ENCODE measurements at regions not wholly inside any gene's neighbourhood (a gene's known extent, or its start where the extent isn't known, plus 50 kb on each side); places are given as distances from the start of the nearest gene placed in this dataset.
"Not testable (repeated sequence)": the region's sequence is repeated elsewhere in the genome, so short reads cannot be mapped to it uniquely, and the experiment has no call there.

DNA sequence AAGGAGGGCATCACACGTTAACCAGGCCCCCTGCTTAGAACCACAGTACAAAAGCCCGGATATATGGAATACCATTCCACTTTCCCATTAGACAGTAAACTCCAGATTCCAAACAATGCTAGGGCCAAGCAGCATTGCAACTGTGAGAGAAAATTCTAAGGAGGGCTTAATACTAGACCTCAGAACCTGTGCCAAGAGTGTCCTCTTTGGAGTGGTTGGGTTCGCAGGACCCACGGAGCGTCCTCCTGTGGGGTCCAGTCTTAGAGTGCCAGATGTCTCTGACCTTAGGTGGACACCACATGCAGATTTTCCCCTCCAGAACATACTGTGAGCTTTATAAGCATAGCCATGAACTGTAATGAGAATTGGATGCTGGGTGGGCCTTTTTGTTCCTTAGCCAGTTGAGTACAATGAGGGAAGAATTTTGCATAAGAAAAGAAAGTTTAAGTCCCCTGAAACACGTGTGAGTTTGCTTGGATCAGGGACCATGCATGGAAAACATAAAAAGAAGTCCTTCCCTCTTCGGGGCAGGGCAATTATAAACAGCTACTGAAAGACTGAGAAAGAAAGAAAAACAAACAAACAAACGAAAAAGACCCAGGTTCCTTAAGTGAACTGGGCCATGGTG, 325.7 kb downstream of the NEK10 start:
- TF ChIP-seq, protein P1, sequence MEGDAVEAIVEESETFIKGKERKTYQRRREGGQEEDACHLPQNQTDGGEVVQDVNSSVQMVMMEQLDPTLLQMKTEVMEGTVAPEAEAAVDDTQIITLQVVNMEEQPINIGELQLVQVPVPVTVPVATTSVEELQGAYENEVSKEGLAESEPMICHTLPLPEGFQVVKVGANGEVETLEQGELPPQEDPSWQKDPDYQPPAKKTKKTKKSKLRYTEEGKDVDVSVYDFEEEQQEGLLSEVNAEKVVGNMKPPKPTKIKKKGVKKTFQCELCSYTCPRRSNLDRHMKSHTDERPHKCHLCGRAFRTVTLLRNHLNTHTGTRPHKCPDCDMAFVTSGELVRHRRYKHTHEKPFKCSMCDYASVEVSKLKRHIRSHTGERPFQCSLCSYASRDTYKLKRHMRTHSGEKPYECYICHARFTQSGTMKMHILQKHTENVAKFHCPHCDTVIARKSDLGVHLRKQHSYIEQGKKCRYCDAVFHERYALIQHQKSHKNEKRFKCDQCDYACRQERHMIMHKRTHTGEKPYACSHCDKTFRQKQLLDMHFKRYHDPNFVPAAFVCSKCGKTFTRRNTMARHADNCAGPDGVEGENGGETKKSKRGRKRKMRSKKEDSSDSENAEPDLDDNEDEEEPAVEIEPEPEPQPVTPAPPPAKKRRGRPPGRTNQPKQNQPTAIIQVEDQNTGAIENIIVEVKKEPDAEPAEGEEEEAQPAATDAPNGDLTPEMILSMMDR (IDR thresholded peaks at IDR 0.05; ENCODE audit: insufficient read depth, low read depth, low read length, missing control alignments), result no peak
- DNase-seq (ENCODE audit: low read depth), result no peak
- H3K4me3 ChIP-seq (ENCODE audit: low read depth, low read length), result no peak overlapping the region

DNA sequence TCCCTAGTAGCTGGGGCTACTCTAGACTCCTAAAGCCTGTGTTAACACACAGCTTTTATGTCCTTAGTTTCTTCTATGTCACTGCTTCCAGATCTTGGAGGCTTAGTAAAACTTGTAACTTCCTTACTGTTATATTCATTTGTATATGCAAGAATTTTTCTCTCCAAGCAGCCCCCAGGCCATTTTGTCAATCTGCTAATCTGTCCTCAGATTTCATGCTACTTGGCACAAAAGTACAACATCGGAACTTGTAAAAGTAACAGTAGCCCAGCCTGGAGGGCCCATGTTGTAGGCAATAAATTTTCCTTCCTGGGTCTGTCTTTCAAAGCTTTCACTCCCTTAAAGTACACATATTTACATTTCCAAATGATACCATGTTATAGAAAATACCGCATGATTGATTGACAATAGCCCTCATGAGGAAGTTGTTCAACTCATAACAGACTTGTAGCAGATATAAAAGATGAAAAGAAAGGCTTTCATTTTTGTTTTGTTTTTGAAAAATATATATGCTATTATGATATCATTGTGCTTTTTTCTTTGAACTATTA, 324.2 kb downstream of the NEK10 start:
- H3K4me3 ChIP-seq (ENCODE audit: low read depth, low read length), result no peak overlapping the region
- no peak for DNase-seq (ENCODE audit: low read depth)
- TF ChIP-seq, protein P1 (IDR thresholded peaks at IDR 0.05; ENCODE audit: insufficient read depth, low read depth, low read length, missing control alignments), result no peak

DNA sequence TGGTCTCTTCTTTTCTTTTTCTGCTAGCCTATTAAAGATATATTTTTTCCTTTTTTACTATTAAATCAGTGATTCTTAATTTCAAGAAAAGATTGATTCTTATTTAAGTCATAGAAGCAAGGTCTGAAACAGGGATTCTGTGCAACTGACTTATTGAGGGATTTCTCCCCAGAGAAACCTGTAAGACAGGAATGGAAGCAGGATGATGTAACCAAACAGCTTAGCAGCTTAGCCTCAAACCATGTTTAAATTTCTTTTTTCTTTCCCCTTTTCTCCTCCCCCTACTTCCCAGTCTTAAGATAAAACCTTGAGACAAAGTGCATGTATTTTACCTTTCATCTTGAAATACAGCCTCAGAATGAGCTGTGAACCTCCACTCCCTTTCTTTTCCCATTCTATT, 322.8 kb downstream of the NEK10 start:
- TF ChIP-seq, protein P1 (IDR thresholded peaks at IDR 0.05; ENCODE audit: insufficient read depth, low read depth, low read length, missing control alignments), result no peak
- no peak overlapping the region for H3K4me3 ChIP-seq (ENCODE audit: low read depth, low read length)
- DNase-seq (ENCODE audit: low read depth), result no peak

DNA sequence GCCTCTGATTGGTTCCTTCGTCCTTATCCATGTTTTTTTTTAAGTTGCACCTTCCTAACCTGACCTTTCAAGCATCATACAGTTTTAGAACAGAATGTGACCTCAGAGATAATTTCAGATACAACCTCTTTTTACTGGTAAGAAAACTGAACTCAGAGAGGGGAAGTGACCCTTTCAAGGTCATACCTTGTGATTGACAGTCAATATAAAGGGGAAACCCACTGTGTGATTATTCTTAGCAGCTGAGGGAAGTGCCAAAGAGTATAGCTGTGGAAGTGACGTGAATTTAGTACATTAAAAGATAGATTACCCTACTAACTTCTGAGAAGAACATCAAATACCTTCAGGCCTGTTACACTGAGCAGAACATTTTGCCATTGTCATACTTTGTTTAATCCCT, 319.4 kb downstream of the NEK10 start:
- TF ChIP-seq, protein P1 (IDR thresholded peaks at IDR 0.05; ENCODE audit: insufficient read depth, low read depth, low read length, missing control alignments), result no peak
- no peak overlapping the region for H3K4me3 ChIP-seq (ENCODE audit: low read depth, low read length)
- DNase-seq (ENCODE audit: low read depth), result peak; percentile 1

DNA sequence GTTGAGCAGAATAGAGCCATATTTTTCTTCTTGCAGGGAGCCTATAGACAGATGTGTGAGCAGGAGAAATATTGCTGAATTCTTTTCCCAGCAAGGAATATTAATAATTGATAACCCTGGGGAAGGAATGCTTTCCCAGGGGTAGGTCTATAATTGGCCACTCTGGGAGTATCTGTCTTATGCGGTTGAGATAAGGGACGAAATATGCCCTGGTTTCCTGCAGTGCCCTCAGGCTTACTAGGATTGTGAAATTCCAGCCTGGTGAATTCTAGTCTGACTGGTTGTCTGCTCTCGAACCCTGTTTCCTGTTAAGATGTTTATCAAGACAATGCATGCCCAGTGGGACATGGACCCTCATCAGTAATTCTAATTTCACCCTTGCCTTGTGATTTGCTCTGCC, 317.7 kb downstream of the NEK10 start:
- DNase-seq (ENCODE audit: low read depth); H3K4me3 ChIP-seq (ENCODE audit: low read depth, low read length): not testable (repeated sequence)

DNA sequence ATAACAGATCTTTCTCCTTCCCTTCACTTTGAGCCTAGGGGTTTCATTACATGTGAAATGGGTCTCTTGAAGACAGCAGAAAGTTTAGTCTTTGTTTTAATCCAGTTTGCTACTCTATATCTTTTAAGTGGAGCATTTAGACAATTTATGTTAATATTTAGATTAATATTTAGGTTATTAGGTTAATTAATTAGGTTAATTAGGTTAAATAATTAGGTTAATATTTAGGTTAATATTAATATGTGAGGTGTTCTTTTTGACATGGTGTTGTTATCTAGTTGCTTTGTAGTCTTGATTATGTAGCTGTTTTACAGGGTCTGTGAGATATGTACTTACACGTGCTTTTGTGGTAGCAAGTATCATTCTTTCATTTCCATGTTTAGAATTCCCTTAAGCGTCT, 312.9 kb downstream of the NEK10 start:
- no peak overlapping the region for H3K4me3 ChIP-seq (ENCODE audit: low read depth, low read length)
- no peak for DNase-seq (ENCODE audit: low read depth)
- TF ChIP-seq, protein P1 (IDR thresholded peaks at IDR 0.05; ENCODE audit: insufficient read depth, low read depth, low read length, missing control alignments), result no peak

DNA sequence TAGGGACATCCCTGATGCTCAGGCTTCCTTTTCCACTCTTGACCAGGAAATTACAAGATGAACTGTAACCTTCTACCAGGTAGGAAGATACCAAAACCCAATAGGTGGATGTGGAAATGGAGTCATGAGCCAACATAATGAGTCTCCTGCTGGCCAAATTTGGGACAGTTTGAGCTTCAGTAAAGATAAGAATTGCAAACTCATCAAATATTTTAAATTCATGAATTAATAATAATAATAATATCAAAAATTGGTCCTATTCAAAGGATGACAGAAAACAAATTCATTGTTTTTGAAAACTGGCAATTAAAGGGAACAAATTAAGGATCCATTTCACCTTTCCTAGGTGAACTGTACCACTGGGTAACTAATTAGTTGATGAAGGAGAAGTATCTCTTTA, 309.7 kb downstream of the NEK10 start:
- no peak overlapping the region for H3K4me3 ChIP-seq (ENCODE audit: low read depth, low read length)
- no peak for DNase-seq (ENCODE audit: low read depth)
- TF ChIP-seq, protein P1 (IDR thresholded peaks at IDR 0.05; ENCODE audit: insufficient read depth, low read depth, low read length, missing control alignments), result no peak
